ENCODE measurements at regions not wholly inside any gene's neighbourhood (a gene's known extent, or its start where the extent isn't known, plus 50 kb on each side); places are given as distances from the start of the nearest gene placed in this dataset.

- Mint-ChIP-seq H3K4me1 (ENCODE audit: low read depth, unreplicated experiment) (no peaks in the 10 kb centered on the region), H3K9me3 (ENCODE audit: unreplicated experiment) (peaks cover 4% of the 10 kb centered on the region), H3K4me3 (ENCODE audit: unreplicated experiment) (no peak overlapping the region), H3K27me3 (ENCODE audit: unreplicated experiment) (peaks cover 1% of the 10 kb centered on the region), H3K36me3 (ENCODE audit: unreplicated experiment) (peaks cover 5% of the 10 kb centered on the region), H3K27ac (ENCODE audit: unreplicated experiment) (no peak overlapping the region)
- no peak for DNase-seq
- TF ChIP-seq CTCF (IDR thresholded peaks at IDR 0.05; ENCODE audit: partially characterized antibody, unreplicated experiment) = no peak
Measured at GRCh38 chr14:99067141-99067920, 204.7 kb downstream of the BCL11B start.

- peaks cover 5% of the 10 kb centered on the region for H3K9me3 Mint-ChIP-seq (ENCODE audit: unreplicated experiment)
- TF ChIP-seq CTCF (IDR thresholded peaks at IDR 0.05; ENCODE audit: partially characterized antibody, unreplicated experiment) = no peak
- peaks cover 5% of the 10 kb centered on the region for H3K36me3 Mint-ChIP-seq (ENCODE audit: unreplicated experiment)
- no peak overlapping the region for H3K27ac Mint-ChIP-seq (ENCODE audit: unreplicated experiment)
- no peak overlapping the region for H3K4me3 Mint-ChIP-seq (ENCODE audit: unreplicated experiment)
- no peaks in the 10 kb centered on the region for H3K4me1 Mint-ChIP-seq (ENCODE audit: low read depth, unreplicated experiment)
- no peak for DNase-seq
- H3K27me3 Mint-ChIP-seq (ENCODE audit: unreplicated experiment) = peaks cover 1% of the 10 kb centered on the region
Measured at GRCh38 chr14:99067927-99068326, 204.1 kb downstream of the BCL11B start.

GRCh38 chr14:99069946-99070345 lies 202.1 kb downstream of the BCL11B start:
- no peak for DNase-seq
- TF ChIP-seq CTCF (IDR thresholded peaks at IDR 0.05; ENCODE audit: partially characterized antibody, unreplicated experiment) = no peak
- peaks cover 5% of the 10 kb centered on the region for H3K36me3 Mint-ChIP-seq (ENCODE audit: unreplicated experiment)

GRCh38 chr14:99072433-99072832 lies 199.6 kb downstream of the BCL11B start:
- H3K9me3 Mint-ChIP-seq (ENCODE audit: unreplicated experiment) = peaks cover 6% of the 10 kb centered on the region
- H3K27me3 Mint-ChIP-seq (ENCODE audit: unreplicated experiment) = peaks cover 1% of the 10 kb centered on the region
- DNase-seq = no peak
- no peak for TF ChIP-seq CTCF (IDR thresholded peaks at IDR 0.05; ENCODE audit: partially characterized antibody, unreplicated experiment)
- H3K36me3 Mint-ChIP-seq (ENCODE audit: unreplicated experiment) = peaks cover 5% of the 10 kb centered on the region
- H3K4me3 Mint-ChIP-seq (ENCODE audit: unreplicated experiment) = no peak overlapping the region
- H3K27ac Mint-ChIP-seq (ENCODE audit: unreplicated experiment) = no peak overlapping the region
- no peaks in the 10 kb centered on the region for H3K4me1 Mint-ChIP-seq (ENCODE audit: low read depth, unreplicated experiment)

More at GRCh38 chr14:99069946-99070345, 202.1 kb downstream of the BCL11B start:
- H3K9me3 Mint-ChIP-seq (ENCODE audit: unreplicated experiment) = peaks cover 5% of the 10 kb centered on the region
- no peak overlapping the region for H3K27ac Mint-ChIP-seq (ENCODE audit: unreplicated experiment)
- no peaks in the 10 kb centered on the region for H3K4me1 Mint-ChIP-seq (ENCODE audit: low read depth, unreplicated experiment)
- H3K27me3 Mint-ChIP-seq (ENCODE audit: unreplicated experiment) = peaks cover 1% of the 10 kb centered on the region
- H3K4me3 Mint-ChIP-seq (ENCODE audit: unreplicated experiment) = no peak overlapping the region

- no peak overlapping the region for H3K4me3 Mint-ChIP-seq (ENCODE audit: unreplicated experiment)
- H3K4me1 Mint-ChIP-seq (ENCODE audit: low read depth, unreplicated experiment) = no peaks in the 10 kb centered on the region
- no peak overlapping the region for H3K27ac Mint-ChIP-seq (ENCODE audit: unreplicated experiment)
- H3K36me3 Mint-ChIP-seq (ENCODE audit: unreplicated experiment) = peaks cover 5% of the 10 kb centered on the region
- H3K9me3 Mint-ChIP-seq (ENCODE audit: unreplicated experiment) = peaks cover 6% of the 10 kb centered on the region
- H3K27me3 Mint-ChIP-seq (ENCODE audit: unreplicated experiment) = peaks cover 1% of the 10 kb centered on the region
- DNase-seq = no peak
- no peak for TF ChIP-seq CTCF (IDR thresholded peaks at IDR 0.05; ENCODE audit: partially characterized antibody, unreplicated experiment)
Measured at GRCh38 chr14:99072956-99073355, 199.0 kb downstream of the BCL11B start.
